ENCODE measurements at regions not wholly inside any gene's neighbourhood (a gene's known extent, or its start where the extent isn't known, plus 50 kb on each side); places are given as distances from the start of the nearest gene placed in this dataset.

DNA sequence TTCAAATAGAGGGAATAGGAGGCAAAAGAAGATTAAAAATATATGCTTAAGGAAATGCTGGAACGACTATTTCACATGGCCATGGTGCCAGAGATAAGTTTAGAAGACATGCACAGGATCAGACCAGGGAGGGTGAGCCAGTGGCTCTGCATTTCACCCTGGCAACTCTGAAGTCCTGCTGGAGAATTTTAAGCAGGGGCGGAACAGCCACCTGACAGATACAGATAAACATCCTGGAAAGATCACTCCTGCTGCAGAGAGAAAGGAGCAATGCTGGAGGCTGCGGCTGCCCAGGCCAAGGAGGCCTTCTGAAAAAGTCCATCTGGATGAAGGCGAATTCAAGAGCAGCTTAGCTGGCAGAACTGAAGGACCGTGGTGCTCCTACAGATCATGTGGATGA, 755.9 kb downstream of the RNF144A start:
- no peaks in the 10 kb centered on the region for H3K9me3 ChIP-seq (ENCODE audit: control insufficient read depth in 1 of 2, low read length in 2 of 2)
- H3K4me1 ChIP-seq (ENCODE audit: control insufficient read depth in 1 of 2, insufficient read depth in 2 of 2, low read length in 2 of 2) = peaks cover 0 to 22% of the 10 kb centered on the region in 2 donors
- no peak overlapping the region for H3K4me3 ChIP-seq (ENCODE audit: low read depth in 1 of 2, low read length in 2 of 2)
- H3K36me3 ChIP-seq (ENCODE audit: control insufficient read depth in 1 of 2, insufficient read depth in 2 of 2, low read length in 2 of 2) = no peaks in the 10 kb centered on the region
- H3K27me3 ChIP-seq (ENCODE audit: low read depth, low read length) = no peaks in the 10 kb centered on the region
- H3K27ac ChIP-seq (ENCODE audit: low read length) = no peak overlapping the region

DNA sequence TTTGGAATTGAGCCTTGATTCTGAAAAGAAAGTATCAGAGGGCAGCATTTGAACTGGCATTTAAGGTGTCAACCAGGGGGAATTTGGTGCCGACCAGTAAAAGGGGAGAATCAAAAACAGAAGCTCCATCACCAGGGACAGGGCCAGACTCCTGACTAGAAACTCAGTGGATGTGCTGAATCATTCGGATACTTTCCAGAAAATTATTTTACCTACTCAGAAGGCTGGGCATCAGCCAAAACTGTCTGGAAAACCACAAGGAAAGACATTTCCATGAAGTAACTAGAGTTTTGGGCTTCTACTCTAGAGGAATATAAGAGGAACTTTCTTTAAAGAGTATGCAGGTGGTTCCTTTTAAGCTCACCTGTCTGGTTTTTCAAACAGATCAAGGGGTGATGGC, 756.6 kb downstream of the RNF144A start:
- H3K36me3 ChIP-seq (ENCODE audit: control insufficient read depth in 1 of 2, insufficient read depth in 2 of 2, low read length in 2 of 2) = no peaks in the 10 kb centered on the region
- no peaks in the 10 kb centered on the region for H3K9me3 ChIP-seq (ENCODE audit: control insufficient read depth in 1 of 2, low read length in 2 of 2)
- H3K27ac ChIP-seq (ENCODE audit: low read length) = no peak overlapping the region
- no peak overlapping the region for H3K4me3 ChIP-seq (ENCODE audit: low read depth in 1 of 2, low read length in 2 of 2)
- peaks cover 0 to 22% of the 10 kb centered on the region in 2 donors for H3K4me1 ChIP-seq (ENCODE audit: control insufficient read depth in 1 of 2, insufficient read depth in 2 of 2, low read length in 2 of 2)
- no peaks in the 10 kb centered on the region for H3K27me3 ChIP-seq (ENCODE audit: low read depth, low read length)

DNA sequence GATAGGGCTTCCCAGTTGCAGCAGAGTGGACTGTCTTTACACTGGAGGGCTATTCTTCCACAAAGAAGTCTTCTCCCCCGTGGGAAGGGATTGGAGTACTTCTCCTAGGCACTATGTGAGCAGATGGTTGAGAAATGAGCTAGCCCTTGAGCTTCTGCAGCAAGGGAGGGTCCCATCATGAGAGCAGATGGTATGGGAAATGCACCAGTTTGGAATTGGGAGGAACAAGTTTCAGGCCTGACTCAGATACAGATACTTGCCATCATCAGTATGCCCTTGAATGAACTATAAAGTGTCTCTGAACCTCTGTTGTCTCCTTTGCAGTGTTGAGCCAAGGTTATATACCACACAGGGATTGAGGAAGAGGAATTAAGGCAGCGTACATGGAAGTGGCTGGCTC, 757.4 kb downstream of the RNF144A start:
- H3K9me3 ChIP-seq (ENCODE audit: control insufficient read depth in 1 of 2, low read length in 2 of 2) = no peaks in the 10 kb centered on the region
- H3K27ac ChIP-seq (ENCODE audit: low read length) = no peak overlapping the region
- peaks cover 0 to 22% of the 10 kb centered on the region in 2 donors for H3K4me1 ChIP-seq (ENCODE audit: control insufficient read depth in 1 of 2, insufficient read depth in 2 of 2, low read length in 2 of 2)

DNA sequence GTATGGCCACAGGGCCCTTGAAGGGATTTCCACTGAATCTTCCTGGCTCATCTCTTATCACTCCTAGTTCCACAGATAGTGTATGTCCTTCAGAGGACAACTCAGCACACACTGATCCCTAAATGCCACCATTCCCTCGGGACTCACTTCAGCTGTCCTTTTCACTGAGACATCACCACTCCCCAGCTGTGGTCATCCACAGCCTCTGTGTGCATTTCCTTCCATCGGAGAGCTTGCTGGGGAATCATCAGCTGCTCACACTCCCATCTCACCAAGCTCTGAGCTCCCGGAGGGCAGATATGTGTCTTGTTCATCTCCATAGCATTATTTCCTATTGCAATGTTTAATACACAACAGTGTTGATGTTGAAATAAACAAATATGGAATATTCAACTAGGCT, 759.5 kb downstream of the RNF144A start:
- Histone ChIP-seq H3K9me3 (ENCODE audit: control insufficient read depth in 1 of 2, low read length in 2 of 2) (no peaks in the 10 kb centered on the region), H3K36me3 (ENCODE audit: control insufficient read depth in 1 of 2, insufficient read depth in 2 of 2, low read length in 2 of 2) (no peaks in the 10 kb centered on the region), H3K4me1 (ENCODE audit: control insufficient read depth in 1 of 2, insufficient read depth in 2 of 2, low read length in 2 of 2) (peaks cover 0 to 20% of the 10 kb centered on the region in 2 donors), H3K27me3 (ENCODE audit: low read depth, low read length) (no peaks in the 10 kb centered on the region), H3K27ac (ENCODE audit: low read length) (no peak overlapping the region), H3K4me3 (ENCODE audit: low read depth in 1 of 2, low read length in 2 of 2) (no peak overlapping the region)

More for the DNA sequence above, 757.4 kb downstream of the RNF144A start:
- Histone ChIP-seq H3K36me3 (ENCODE audit: control insufficient read depth in 1 of 2, insufficient read depth in 2 of 2, low read length in 2 of 2) (no peaks in the 10 kb centered on the region), H3K27me3 (ENCODE audit: low read depth, low read length) (no peaks in the 10 kb centered on the region), H3K4me3 (ENCODE audit: low read depth in 1 of 2, low read length in 2 of 2) (no peak overlapping the region)

GRCh38 chr2:7681881-7682461, 764.8 kb downstream of the RNF144A start:
- Histone ChIP-seq H3K27ac (ENCODE audit: low read length) (no peak overlapping the region), H3K27me3 (ENCODE audit: low read depth, low read length) (no peaks in the 10 kb centered on the region), H3K9me3 (ENCODE audit: control insufficient read depth in 1 of 2, low read length in 2 of 2) (no peaks in the 10 kb centered on the region), H3K36me3 (ENCODE audit: control insufficient read depth in 1 of 2, insufficient read depth in 2 of 2, low read length in 2 of 2) (no peaks in the 10 kb centered on the region), H3K4me1 (ENCODE audit: control insufficient read depth in 1 of 2, insufficient read depth in 2 of 2, low read length in 2 of 2) (no peaks in the 10 kb centered on the region), H3K4me3 (ENCODE audit: low read depth in 1 of 2, low read length in 2 of 2) (no peak overlapping the region)

- no peaks in the 10 kb centered on the region for H3K9me3 ChIP-seq (ENCODE audit: control insufficient read depth in 1 of 2, low read length in 2 of 2)
- H3K4me3 ChIP-seq (ENCODE audit: low read depth in 1 of 2, low read length in 2 of 2) = no peak overlapping the region
- H3K27ac ChIP-seq (ENCODE audit: low read length) = no peak overlapping the region
- H3K4me1 ChIP-seq (ENCODE audit: control insufficient read depth in 1 of 2, insufficient read depth in 2 of 2, low read length in 2 of 2) = no peaks in the 10 kb centered on the region
- H3K27me3 ChIP-seq (ENCODE audit: low read depth, low read length) = no peaks in the 10 kb centered on the region
- no peaks in the 10 kb centered on the region for H3K36me3 ChIP-seq (ENCODE audit: control insufficient read depth in 1 of 2, insufficient read depth in 2 of 2, low read length in 2 of 2)
Observed at GRCh38 chr2:7683196-7683595, 766.0 kb downstream of the RNF144A start.

DNA sequence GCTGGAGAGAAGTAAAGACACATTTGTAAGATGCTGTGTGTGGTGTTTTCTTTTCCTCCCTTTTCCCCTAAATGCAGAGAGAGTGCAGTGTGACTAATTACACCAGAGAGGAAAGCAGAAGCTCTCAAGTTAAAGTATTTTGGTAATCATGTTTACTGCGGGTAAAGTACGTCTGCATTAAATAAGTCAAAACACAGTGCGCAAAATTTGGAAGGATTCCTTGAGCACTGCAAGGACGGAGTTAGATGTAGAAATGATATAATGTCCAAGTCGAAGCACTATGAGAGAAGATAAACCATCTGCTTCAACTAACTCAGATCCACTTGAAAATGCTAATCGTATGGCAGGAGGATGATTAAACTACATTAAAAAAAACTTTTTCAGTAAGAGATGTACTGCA, 766.5 kb downstream of the RNF144A start:
- Histone ChIP-seq H3K27ac (ENCODE audit: low read length) (no peak overlapping the region), H3K36me3 (ENCODE audit: control insufficient read depth in 1 of 2, insufficient read depth in 2 of 2, low read length in 2 of 2) (no peaks in the 10 kb centered on the region), H3K4me1 (ENCODE audit: control insufficient read depth in 1 of 2, insufficient read depth in 2 of 2, low read length in 2 of 2) (no peaks in the 10 kb centered on the region), H3K27me3 (ENCODE audit: low read depth, low read length) (no peaks in the 10 kb centered on the region), H3K9me3 (ENCODE audit: control insufficient read depth in 1 of 2, low read length in 2 of 2) (no peaks in the 10 kb centered on the region), H3K4me3 (ENCODE audit: low read depth in 1 of 2, low read length in 2 of 2) (no peak overlapping the region)

DNA sequence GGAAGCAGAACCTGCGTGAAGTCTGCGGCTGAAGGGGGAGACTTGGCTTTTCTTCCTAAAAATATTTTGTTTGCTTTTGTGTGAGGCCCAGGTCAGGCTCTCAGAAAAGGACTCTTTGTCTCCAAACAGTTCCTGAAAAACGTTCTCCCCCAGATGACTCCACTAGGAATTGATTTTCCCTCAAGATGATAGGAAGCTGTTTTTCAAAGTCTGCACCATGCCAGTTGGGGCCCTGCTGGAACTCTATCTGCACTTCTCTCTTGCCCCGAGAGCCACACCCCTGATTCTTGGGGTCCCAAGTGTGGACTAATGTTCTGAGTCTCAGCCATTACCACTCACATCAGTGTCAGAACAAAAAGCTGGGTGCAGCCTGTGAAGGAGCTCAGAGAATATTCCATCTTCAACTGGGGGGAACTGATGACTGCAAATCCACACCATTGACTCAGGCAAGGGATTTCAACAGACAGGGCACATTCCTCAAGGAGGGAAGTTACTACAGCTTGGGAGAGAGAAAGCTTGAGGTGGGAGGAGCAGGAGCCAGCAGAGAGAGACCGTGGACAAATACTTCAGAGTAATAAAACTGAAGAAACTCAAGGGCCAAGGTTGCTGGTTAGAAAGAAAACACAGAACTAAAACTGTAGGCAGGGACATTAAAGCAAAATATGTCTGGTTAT, 768.3 kb downstream of the RNF144A start:
- H3K36me3 ChIP-seq (ENCODE audit: control insufficient read depth in 1 of 2, insufficient read depth in 2 of 2, low read length in 2 of 2) = no peaks in the 10 kb centered on the region
- H3K4me1 ChIP-seq (ENCODE audit: control insufficient read depth in 1 of 2, insufficient read depth in 2 of 2, low read length in 2 of 2) = no peaks in the 10 kb centered on the region
- H3K27ac ChIP-seq (ENCODE audit: low read length) = no peak overlapping the region
- H3K4me3 ChIP-seq (ENCODE audit: low read depth in 1 of 2, low read length in 2 of 2) = no peak overlapping the region
- H3K27me3 ChIP-seq (ENCODE audit: low read depth, low read length) = no peaks in the 10 kb centered on the region
- no peaks in the 10 kb centered on the region for H3K9me3 ChIP-seq (ENCODE audit: control insufficient read depth in 1 of 2, low read length in 2 of 2)

- Histone ChIP-seq H3K9me3 (ENCODE audit: control insufficient read depth in 1 of 2, low read length in 2 of 2) (no peaks in the 10 kb centered on the region), H3K36me3 (ENCODE audit: control insufficient read depth in 1 of 2, insufficient read depth in 2 of 2, low read length in 2 of 2) (no peaks in the 10 kb centered on the region), H3K4me1 (ENCODE audit: control insufficient read depth in 1 of 2, insufficient read depth in 2 of 2, low read length in 2 of 2) (no peaks in the 10 kb centered on the region), H3K27me3 (ENCODE audit: low read depth, low read length) (no peaks in the 10 kb centered on the region), H3K4me3 (ENCODE audit: low read depth in 1 of 2, low read length in 2 of 2) (no peak overlapping the region), H3K27ac (ENCODE audit: low read length) (no peak overlapping the region)
Observed at GRCh38 chr2:7686016-7686385, 768.8 kb downstream of the RNF144A start.

GRCh38 chr2:7691961-7692656, 774.9 kb downstream of the RNF144A start:
- H3K27me3 ChIP-seq (ENCODE audit: low read depth, low read length) = no peaks in the 10 kb centered on the region
- no peaks in the 10 kb centered on the region for H3K36me3 ChIP-seq (ENCODE audit: control insufficient read depth in 1 of 2, insufficient read depth in 2 of 2, low read length in 2 of 2)
- H3K9me3 ChIP-seq (ENCODE audit: control insufficient read depth in 1 of 2, low read length in 2 of 2) = no peaks in the 10 kb centered on the region
- H3K27ac ChIP-seq (ENCODE audit: low read length) = no peak overlapping the region
- H3K4me1 ChIP-seq (ENCODE audit: control insufficient read depth in 1 of 2, insufficient read depth in 2 of 2, low read length in 2 of 2) = no peaks in the 10 kb centered on the region
- no peak overlapping the region for H3K4me3 ChIP-seq (ENCODE audit: low read depth in 1 of 2, low read length in 2 of 2)

DNA sequence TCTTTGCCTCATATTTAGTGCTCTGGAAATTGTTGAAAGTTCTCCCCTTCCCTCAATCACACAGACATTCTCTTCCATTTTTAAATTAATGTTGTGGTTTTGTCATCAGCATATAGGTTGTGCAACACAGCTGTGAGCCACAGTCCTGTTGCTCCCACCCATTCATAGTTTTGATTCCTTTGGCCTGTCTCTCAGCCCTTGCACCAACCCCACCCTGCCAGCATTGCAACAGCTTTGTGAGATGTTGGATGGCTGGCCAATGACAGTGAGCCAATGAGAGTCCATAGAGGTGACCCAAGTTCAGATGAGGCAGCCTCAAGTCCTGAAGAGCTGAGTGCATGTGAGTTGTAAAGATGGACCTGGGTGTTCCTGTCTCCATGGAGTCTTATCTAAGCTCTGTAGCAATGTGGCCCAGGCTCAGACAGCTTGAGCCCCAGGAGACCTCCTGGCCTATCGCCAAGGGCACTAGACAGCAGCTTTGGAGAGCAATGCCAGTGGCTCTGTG, 775.5 kb downstream of the RNF144A start:
- no peak overlapping the region for H3K27ac ChIP-seq (ENCODE audit: low read length)
- no peaks in the 10 kb centered on the region for H3K4me1 ChIP-seq (ENCODE audit: control insufficient read depth in 1 of 2, insufficient read depth in 2 of 2, low read length in 2 of 2)
- H3K9me3 ChIP-seq (ENCODE audit: control insufficient read depth in 1 of 2, low read length in 2 of 2) = no peaks in the 10 kb centered on the region
- no peaks in the 10 kb centered on the region for H3K36me3 ChIP-seq (ENCODE audit: control insufficient read depth in 1 of 2, insufficient read depth in 2 of 2, low read length in 2 of 2)
- H3K27me3 ChIP-seq (ENCODE audit: low read depth, low read length) = no peaks in the 10 kb centered on the region
- no peak overlapping the region for H3K4me3 ChIP-seq (ENCODE audit: low read depth in 1 of 2, low read length in 2 of 2)

All from muscle layer of duodenum (tissue), 2 donors.